Memory B cell (primary cell): ENCODE measurements at regions not wholly inside any gene's neighbourhood (a gene's known extent, or its start where the extent isn't known, plus 50 kb on each side); places are given as distances from the start of the nearest gene placed in this dataset.

ENCODE experiments used
- ATAC-seq: fragments of 150-1000 bp; cut with Tn5 transposase; 2 replicates; pipeline ENCODE4 v1.10.0; 2021; ENCODE audit warnings: low read depth, mild to moderate bottlenecking, moderate library complexity
- DNase-seq, 2 donors: peaks; one replicate each; pipeline ENCODE4 v3.0.0; 2022; ENCODE audit warnings: low spot score in 2 of 2
- H3K27ac Mint-ChIP-seq: one replicate; pipeline ENCODE4 v1.8.0; 2022; ENCODE audit warnings: mild to moderate bottlenecking, moderate library complexity, mixed read lengths
- H3K27me3 Mint-ChIP-seq: one replicate; pipeline ENCODE4 v1.8.0; 2022; ENCODE audit warnings: mixed read lengths
- H3K36me3 Mint-ChIP-seq: one replicate; pipeline ENCODE4 v1.8.0; 2022; ENCODE audit warnings: mild to moderate bottlenecking, mixed read lengths
- H3K4me1 Mint-ChIP-seq: one replicate; pipeline ENCODE4 v1.8.0; 2022; ENCODE audit warnings: mixed read lengths
- H3K4me3 Mint-ChIP-seq: one replicate; pipeline ENCODE4 v1.8.0; 2022; ENCODE audit warnings: mild to moderate bottlenecking, moderate library complexity, mixed read lengths
- H3K9me3 Mint-ChIP-seq: one replicate; pipeline ENCODE4 v1.8.0; 2022; ENCODE audit warnings: mixed read lengths

- H3K4me1 Mint-ChIP-seq, result peaks cover 6% of the 10 kb centered on the region
- ATAC-seq (no peak), DNase-seq (no peak)
- no peak overlapping the region for H3K27ac Mint-ChIP-seq
- no peaks in the 10 kb centered on the region for H3K9me3 Mint-ChIP-seq
- no peaks in the 10 kb centered on the region for H3K27me3 Mint-ChIP-seq
- no peaks in the 10 kb centered on the region for H3K36me3 Mint-ChIP-seq
- no peak overlapping the region for H3K4me3 Mint-ChIP-seq
These were observed 552.8 kb downstream of the BCL11A start for GRCh38 chr2:60000686-60001085.

GRCh38 chr2:59998324-59998723 lies 555.1 kb downstream of the BCL11A start:
- Mint-ChIP-seq H3K9me3 (no peaks in the 10 kb centered on the region), H3K4me3 (no peak overlapping the region)
- no peak for ATAC-seq

GRCh38 chr2:59997371-59997770 lies 556.1 kb downstream of the BCL11A start:
- H3K27ac Mint-ChIP-seq, result no peak overlapping the region
- no peaks in the 10 kb centered on the region for H3K36me3 Mint-ChIP-seq
- no peak for ATAC-seq
- H3K4me3 Mint-ChIP-seq, result no peak overlapping the region
- no peaks in the 10 kb centered on the region for H3K9me3 Mint-ChIP-seq
- peaks cover 12% of the 10 kb centered on the region for H3K4me1 Mint-ChIP-seq
- no peaks in the 10 kb centered on the region for H3K27me3 Mint-ChIP-seq
- DNase-seq, result no peak

More at GRCh38 chr2:59998324-59998723, 555.1 kb downstream of the BCL11A start:
- Mint-ChIP-seq H3K27me3 (no peaks in the 10 kb centered on the region), H3K4me1 (peaks cover 12% of the 10 kb centered on the region), H3K36me3 (no peaks in the 10 kb centered on the region), H3K27ac (no peak overlapping the region)
- no peak for DNase-seq

GRCh38 chr2:59996855-59997254 lies 556.6 kb downstream of the BCL11A start:
- no peaks in the 10 kb centered on the region for H3K36me3 Mint-ChIP-seq
- H3K4me1 Mint-ChIP-seq, result peaks cover 12% of the 10 kb centered on the region
- DNase-seq, result no peak
- no peak overlapping the region for H3K27ac Mint-ChIP-seq
- no peaks in the 10 kb centered on the region for H3K9me3 Mint-ChIP-seq
- no peaks in the 10 kb centered on the region for H3K27me3 Mint-ChIP-seq
- no peak overlapping the region for H3K4me3 Mint-ChIP-seq
- no peak for ATAC-seq

GRCh38 chr2:59993726-59994125 lies 559.7 kb downstream of the BCL11A start:
- no peak for ATAC-seq

GRCh38 chr2:59988341-59988740 lies 565.1 kb downstream of the BCL11A start:
- no peak for ATAC-seq
- Mint-ChIP-seq H3K4me1 (no peaks in the 10 kb centered on the region), H3K36me3 (no peaks in the 10 kb centered on the region), H3K27me3 (no peaks in the 10 kb centered on the region), H3K9me3 (no peaks in the 10 kb centered on the region), H3K27ac (no peak overlapping the region), H3K4me3 (no peak overlapping the region)
- no peak for DNase-seq

More at GRCh38 chr2:59993726-59994125, 559.7 kb downstream of the BCL11A start:
- Mint-ChIP-seq H3K27me3 (no peaks in the 10 kb centered on the region), H3K4me1 (peaks cover 12% of the 10 kb centered on the region), H3K9me3 (no peaks in the 10 kb centered on the region), H3K36me3 (no peaks in the 10 kb centered on the region), H3K27ac (no peak overlapping the region), H3K4me3 (no peak overlapping the region)
- no peak for DNase-seq

GRCh38 chr2:59986511-59986910 lies 566.9 kb downstream of the BCL11A start:
- Mint-ChIP-seq H3K27ac (no peak overlapping the region), H3K4me3 (no peak overlapping the region), H3K36me3 (no peaks in the 10 kb centered on the region), H3K9me3 (no peaks in the 10 kb centered on the region), H3K4me1 (no peaks in the 10 kb centered on the region), H3K27me3 (no peaks in the 10 kb centered on the region)
- DNase-seq (no peak), ATAC-seq (no peak)

GRCh38 chr2:59985923-59986322 lies 567.5 kb downstream of the BCL11A start:
- no peak overlapping the region for H3K27ac Mint-ChIP-seq
- ATAC-seq (no peak), DNase-seq (no peak)
- no peaks in the 10 kb centered on the region for H3K9me3 Mint-ChIP-seq
- no peaks in the 10 kb centered on the region for H3K36me3 Mint-ChIP-seq
- no peaks in the 10 kb centered on the region for H3K4me1 Mint-ChIP-seq
- H3K4me3 Mint-ChIP-seq, result no peak overlapping the region
- H3K27me3 Mint-ChIP-seq, result no peaks in the 10 kb centered on the region

- Mint-ChIP-seq H3K27ac (no peak overlapping the region), H3K4me3 (no peak overlapping the region), H3K27me3 (no peaks in the 10 kb centered on the region), H3K4me1 (no peaks in the 10 kb centered on the region), H3K9me3 (no peaks in the 10 kb centered on the region), H3K36me3 (no peaks in the 10 kb centered on the region)
- no peak for ATAC-seq
- DNase-seq, result no peak
These were observed 579.2 kb downstream of the BCL11A start for GRCh38 chr2:59974051-59974766.

GRCh38 chr2:59969161-59969560 lies 584.3 kb downstream of the BCL11A start:
- no peaks in the 10 kb centered on the region for H3K27me3 Mint-ChIP-seq
- H3K36me3 Mint-ChIP-seq, result no peaks in the 10 kb centered on the region
- no peak overlapping the region for H3K4me3 Mint-ChIP-seq
- peaks cover 4% of the 10 kb centered on the region for H3K4me1 Mint-ChIP-seq
- DNase-seq (no peak), ATAC-seq (no peak)
- H3K9me3 Mint-ChIP-seq, result no peaks in the 10 kb centered on the region
- H3K27ac Mint-ChIP-seq, result no peak overlapping the region

- no peaks in the 10 kb centered on the region for H3K9me3 Mint-ChIP-seq
- no peak for ATAC-seq
These were observed 585.0 kb downstream of the BCL11A start for GRCh38 chr2:59968441-59968840.

GRCh38 chr2:59967691-59968090 lies 585.8 kb downstream of the BCL11A start:
- peaks cover 4% of the 10 kb centered on the region for H3K4me1 Mint-ChIP-seq
- H3K27ac Mint-ChIP-seq, result no peak overlapping the region
- no peaks in the 10 kb centered on the region for H3K36me3 Mint-ChIP-seq
- DNase-seq (no peak), ATAC-seq (no peak)
- H3K9me3 Mint-ChIP-seq, result no peaks in the 10 kb centered on the region
- no peak overlapping the region for H3K4me3 Mint-ChIP-seq
- H3K27me3 Mint-ChIP-seq, result no peaks in the 10 kb centered on the region

More at GRCh38 chr2:59968441-59968840, 585.0 kb downstream of the BCL11A start:
- H3K4me3 Mint-ChIP-seq, result no peak overlapping the region
- DNase-seq, result no peak
- H3K4me1 Mint-ChIP-seq, result peaks cover 4% of the 10 kb centered on the region
- no peaks in the 10 kb centered on the region for H3K36me3 Mint-ChIP-seq
- H3K27me3 Mint-ChIP-seq, result no peaks in the 10 kb centered on the region
- H3K27ac Mint-ChIP-seq, result no peak overlapping the region

- Mint-ChIP-seq H3K27me3 (no peaks in the 10 kb centered on the region), H3K4me3 (no peak overlapping the region), H3K9me3 (no peaks in the 10 kb centered on the region), H3K27ac (no peak overlapping the region), H3K4me1 (peaks cover 14% of the 10 kb centered on the region), H3K36me3 (no peaks in the 10 kb centered on the region)
- ATAC-seq (no peak), DNase-seq (no peak)
These were observed 590.3 kb downstream of the BCL11A start for GRCh38 chr2:59963157-59963556.

GRCh38 chr2:59961746-59962145 lies 591.7 kb downstream of the BCL11A start:
- Mint-ChIP-seq H3K27ac (no peak overlapping the region), H3K9me3 (no peaks in the 10 kb centered on the region), H3K27me3 (no peaks in the 10 kb centered on the region), H3K4me1 (peaks cover 12% of the 10 kb centered on the region), H3K36me3 (no peaks in the 10 kb centered on the region), H3K4me3 (no peak overlapping the region)
- no peak for ATAC-seq
- no peak for DNase-seq

GRCh38 chr2:59959944-59960343 lies 593.5 kb downstream of the BCL11A start:
- H3K4me3 Mint-ChIP-seq, result no peak overlapping the region
- DNase-seq (no peak), ATAC-seq (no peak)
- no peaks in the 10 kb centered on the region for H3K36me3 Mint-ChIP-seq
- no peak overlapping the region for H3K27ac Mint-ChIP-seq
- H3K9me3 Mint-ChIP-seq, result no peaks in the 10 kb centered on the region
- H3K4me1 Mint-ChIP-seq, result peaks cover 13% of the 10 kb centered on the region
- no peaks in the 10 kb centered on the region for H3K27me3 Mint-ChIP-seq
